CD4-positive, alpha-beta T cell treated with Interleukin-6 at 100 ng/mL for 8 hours (primary cell): ENCODE measurements at regions not wholly inside any gene's neighbourhood (a gene's known extent, or its start where the extent isn't known, plus 50 kb on each side); places are given as distances from the start of the nearest gene placed in this dataset.
"Not testable (repeated sequence)": the region's sequence is repeated elsewhere in the genome, so short reads cannot be mapped to it uniquely, and the experiment has no call there.

Experiments used
- DNase-seq: peaks from one replicate; pipeline ENCODE4 v3.0.0-alpha.2; 2020; ENCODE audit warnings: mixed read lengths, low spot score

DNA sequence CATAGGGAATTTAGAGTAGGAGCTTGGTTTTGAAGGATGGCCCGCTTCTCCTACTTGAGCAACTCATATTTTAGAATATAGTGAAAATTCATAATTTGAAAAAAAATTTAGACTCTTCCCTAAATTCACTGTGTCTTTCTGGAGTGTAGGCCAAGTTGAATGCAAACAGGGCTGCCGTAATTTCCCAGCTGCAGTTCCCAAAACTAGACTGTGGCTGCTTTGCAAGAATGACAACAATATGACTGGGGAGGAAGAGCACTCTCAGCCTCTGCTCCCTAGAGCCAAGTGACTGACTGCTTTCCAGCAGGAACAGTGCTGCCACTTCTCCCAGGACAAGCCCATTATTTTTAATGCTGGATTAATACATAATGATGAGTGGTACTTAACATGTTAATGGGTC is 209.0 kb downstream of the RHOU start:
- no peak for DNase-seq

DNA sequence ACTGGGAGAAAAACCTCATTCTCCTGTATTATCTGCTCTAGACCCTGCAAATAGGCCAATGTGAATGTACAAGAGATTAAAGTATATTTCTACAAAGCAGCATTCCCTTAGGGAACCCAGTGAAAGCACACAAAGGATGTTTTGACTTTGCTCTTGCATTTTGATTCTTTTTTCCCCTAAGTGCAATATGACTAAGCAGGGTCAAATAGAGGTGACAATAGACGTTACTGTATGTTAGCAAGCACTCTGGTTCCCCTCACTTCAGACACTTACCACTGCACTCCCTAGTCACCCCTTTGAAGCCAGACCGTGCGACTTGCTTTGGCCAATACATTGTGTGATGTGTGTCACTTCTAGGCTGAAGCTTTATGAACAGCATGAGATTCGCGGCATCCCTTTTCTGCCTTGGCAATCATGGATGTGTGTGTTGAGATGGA is 209.7 kb downstream of the RHOU start:
- no peak for DNase-seq

DNA sequence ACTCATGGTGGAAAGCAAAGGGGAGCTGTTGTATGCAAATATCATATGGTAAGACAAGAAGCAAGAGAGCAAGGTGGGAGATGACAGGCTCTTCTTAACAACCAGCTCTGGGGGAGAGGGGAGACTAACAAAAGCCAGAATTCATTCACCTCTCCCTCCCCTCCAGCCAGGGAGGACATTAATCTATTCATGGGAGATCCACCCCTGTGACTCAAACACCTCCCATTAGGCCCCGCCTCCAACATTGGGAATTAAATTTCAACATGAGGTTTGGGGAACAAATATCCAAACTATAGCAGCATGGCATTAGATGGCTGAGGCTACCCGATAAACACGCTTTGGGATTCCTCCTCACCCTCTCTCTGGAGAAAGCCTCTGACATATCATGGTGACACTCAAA is 210.6 kb downstream of the RHOU start:
- DNase-seq: no peak

DNA sequence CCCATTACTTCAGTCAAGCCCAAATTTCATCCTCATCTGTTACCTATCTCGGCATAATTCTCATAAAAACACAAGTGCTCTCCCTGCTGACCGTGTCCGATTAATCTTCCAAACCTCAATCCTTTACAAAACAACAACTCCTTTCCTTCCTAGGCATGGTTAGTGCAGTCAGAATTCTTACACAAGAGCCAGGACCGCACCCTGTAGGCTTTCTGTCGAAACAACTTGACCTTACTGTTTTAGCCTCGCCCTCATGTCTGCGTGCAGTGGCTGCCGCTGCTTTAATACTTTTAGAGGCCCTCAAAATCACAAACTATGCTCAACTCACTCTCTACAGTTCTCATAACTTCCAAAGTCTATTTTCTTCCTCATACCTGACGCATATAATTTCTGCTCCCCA is 214.3 kb downstream of the RHOU start:
- DNase-seq: not testable (repeated sequence)

DNA sequence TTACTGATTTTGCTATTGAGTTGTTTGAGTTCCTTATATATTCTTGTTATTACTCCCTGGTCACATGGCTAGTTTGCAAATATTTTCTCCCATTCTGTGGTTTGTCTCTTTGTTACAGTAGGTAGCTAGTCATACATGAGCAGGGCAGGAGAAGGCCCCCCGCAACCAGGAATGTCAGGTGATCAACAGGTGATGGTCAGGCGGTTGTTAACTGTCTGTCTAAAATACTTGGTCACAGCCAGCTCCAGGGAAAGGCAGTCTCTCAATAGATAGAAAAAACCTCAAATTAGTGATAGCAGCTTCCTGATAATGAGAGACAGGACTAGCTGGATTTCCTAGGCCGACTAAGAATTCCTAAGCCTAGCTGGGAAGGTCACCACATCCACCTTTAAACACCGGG is 217.9 kb downstream of the RHOU start:
- DNase-seq: no peak

DNA sequence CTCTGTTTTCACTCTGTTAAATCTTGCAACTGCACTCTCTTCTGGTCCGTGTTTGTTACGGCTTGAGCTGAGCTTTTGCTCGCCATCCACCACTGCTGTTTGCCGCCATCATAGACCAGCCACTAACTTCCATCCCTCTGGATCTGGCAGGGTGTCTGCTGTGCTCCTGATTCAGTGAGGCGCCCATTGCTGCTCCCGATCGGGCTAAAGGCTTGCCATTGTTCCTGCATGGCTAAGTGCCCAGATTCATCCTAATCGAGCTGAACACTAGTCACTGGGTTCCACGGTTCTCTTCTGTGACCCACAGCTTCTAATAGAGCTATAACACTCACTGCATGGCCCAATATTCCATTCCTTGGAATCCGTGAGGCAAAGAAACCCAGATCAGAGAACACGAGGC is 218.5 kb downstream of the RHOU start:
- DNase-seq: not testable (repeated sequence)

DNA sequence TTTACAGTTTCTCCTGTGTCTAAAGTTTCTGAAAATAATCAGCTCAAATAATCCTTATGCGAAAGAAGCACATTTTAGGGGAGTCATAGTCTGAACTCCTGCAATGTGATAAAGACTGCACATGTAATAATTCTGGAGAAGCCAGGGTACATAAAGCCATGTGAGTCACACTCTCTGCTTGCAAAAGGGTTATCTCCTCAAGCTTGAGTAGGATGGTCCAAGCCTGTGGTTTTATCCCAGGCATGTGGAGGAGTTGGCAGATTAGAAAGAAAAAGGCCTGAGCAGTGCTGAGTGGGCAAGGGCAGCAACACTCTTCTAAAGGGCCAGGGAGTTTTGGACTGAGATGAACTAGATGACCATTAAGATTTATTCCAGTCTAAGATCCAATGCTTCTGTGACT is 220.4 kb downstream of the RHOU start:
- DNase-seq: no peak

DNA sequence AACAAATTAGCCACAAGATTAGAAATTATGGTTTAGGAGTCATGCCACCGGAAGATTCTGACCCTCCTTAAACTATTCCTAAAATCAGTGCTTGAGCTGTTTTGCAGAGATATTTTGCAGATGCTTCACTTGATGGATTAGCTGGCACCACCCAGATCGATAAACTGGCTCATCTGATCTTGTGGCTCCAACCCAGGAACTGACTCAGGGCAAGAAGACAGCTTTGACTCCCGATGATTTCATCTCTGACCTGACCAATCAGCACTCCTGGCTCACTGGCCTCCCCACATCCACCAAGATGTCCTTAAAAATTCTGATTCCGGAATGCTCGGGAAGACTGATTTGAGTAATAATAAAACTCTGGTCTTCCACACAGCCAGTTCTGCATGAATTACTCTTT is 221.6 kb downstream of the RHOU start:
- DNase-seq: no peak

DNA sequence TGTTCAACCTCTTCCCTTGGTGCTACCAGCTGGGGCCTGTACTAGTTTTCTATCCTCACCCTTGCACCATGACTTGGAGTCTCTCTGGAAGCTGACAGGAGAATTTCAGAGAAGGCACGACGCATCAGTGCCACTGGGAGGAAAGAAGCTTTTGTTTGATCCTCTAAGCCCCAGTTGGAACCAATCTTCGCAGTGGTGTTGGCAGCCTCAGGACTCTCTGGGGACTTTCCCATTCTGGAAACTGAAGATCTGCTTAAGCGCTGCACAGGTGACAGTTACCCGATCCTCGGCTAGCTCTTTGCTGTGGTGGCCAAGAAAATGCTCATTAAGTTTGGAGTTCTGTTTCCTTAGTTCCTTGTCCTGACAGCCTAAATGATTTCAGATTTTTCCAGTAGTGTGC is 222.3 kb downstream of the RHOU start:
- DNase-seq: no peak

DNA sequence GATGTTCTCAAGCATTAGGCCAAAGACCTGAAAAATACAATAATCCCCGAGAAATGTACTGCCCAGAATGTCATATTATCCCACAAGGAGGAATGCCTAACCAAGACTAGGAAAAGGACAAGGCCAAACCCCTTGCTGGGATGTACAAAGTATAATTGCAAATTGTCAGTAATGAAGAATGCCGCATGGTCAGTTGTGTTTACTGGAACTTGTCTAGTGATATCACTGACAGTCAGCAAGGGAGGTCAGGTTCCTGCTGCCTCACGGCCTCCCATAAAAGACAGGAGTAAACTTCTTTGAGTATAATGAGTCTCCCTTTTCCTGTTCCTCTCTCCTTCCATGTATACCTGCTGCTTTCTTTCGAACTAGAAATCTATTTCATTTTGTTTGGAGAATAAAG is 222.8 kb downstream of the RHOU start:
- DNase-seq: no peak

DNA sequence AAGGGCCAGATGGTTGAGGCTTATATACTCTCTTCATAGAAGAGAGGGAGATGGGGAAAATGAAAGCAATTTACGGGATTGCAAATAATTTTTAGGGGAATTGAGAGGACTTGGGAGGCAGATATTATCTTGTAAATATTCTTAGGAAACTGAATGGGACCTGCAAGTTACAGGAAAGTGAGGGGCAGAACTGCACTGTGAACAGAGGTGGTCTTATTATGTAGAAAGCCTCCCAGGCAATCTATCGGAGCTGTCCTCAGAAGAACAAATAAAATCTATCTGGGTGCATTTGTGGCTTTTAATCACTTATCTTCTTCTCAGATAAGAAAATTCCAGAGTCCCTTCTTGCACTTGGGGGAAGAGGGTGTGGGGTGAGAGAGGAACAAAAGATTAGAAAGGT is 223.5 kb downstream of the RHOU start:
- no peak for DNase-seq

DNA sequence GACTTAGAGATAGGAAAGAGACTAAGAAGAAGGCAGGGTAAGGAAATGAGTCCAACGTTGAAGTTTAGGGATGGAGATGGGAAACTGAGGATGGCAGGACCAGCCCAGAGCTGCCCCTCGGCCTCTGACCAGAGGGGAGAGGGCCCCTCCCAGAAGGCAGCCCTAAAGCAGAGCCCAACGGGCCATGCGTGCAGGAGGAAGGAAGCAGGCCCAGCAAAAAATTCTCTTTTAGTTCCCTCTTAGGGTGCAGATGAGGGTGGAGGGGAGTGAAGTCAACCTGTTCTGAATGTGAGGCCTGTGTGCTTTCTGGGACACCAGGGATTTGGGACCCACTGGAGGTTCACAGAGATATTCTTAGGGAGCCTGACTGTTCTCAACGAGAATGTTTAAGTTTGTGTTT is 225.4 kb downstream of the RHOU start:
- DNase-seq: no peak

DNA sequence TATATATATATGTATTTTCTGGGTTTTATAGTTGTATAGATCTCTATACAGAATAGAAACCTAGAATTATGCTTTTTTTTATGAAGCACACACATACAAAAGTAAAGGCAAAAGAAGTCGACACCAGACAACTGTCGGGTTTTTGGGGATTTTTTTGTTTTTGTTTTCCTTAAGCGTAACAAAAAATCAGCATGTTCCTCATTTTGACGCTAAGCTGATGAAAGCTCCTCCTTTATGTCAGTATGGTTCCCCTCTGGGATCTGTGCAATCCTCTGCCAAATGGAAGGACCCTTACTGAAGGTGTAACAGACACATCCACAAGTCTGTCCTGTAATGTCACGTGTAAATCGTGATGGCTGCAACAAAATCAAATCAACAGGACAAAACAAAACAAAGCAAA is 226.2 kb downstream of the RHOU start:
- DNase-seq: no peak

DNA sequence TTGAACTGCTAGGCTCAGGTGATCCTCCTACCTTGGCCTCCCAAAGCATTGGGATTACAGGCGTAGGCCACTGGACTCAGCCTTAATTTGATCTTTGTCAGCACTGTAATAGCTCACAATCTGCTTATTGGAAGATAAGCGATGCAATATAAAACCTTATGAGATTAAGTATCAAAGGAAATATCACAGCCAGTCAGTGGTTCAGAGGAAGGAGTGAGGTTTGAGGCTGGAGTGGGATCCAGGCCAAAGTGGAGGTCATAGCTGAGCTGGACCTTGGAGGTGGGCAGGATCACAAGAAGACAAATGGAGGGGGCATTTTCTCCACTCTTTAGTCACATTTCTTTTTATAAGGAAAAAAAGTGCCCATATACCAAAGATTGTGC is 228.5 kb downstream of the RHOU start:
- no peak for DNase-seq

DNA sequence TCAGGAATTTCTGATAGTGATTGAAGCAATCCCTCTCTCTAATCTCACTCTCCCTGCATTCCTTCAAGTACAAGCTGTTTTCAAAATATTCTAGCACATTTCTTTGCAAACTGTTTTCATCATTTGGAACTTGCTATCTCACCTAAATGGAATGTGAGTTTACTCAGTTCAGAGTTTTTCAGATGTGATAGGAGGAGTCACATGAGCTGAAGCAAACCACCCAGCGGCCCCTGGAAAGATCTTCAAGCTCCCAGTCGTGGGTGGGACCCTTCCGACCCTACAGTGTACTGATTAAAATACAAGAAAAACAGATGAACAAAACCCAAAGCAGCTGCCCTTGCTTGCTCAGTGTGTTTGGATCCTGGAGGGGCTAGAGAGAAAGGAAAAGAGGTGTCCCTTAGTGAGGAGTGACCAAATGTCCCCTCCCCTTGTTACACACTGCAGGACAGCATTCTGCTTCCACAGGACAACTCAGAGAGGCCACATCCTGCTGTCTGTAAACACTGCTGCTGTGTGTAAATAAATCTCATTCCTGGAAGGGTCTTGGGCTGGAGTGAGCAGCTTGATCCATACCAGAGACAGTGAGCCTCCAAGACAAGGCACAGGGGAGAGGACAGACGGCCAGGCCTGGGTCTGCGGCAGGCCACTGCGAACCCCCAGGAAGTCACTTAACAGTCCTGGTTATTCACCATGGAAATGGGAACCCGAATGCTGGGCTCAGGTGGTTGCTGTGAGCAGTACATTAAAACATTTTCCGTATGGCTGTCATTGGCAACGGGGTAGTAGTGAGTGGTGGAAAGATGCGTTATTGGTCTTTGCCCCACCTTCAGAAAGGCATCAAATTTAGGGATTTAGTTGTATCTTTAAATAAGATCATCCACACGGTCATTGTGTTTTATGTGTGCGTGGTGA is 229.2 kb downstream of the RHOU start:
- DNase-seq: no peak

DNA sequence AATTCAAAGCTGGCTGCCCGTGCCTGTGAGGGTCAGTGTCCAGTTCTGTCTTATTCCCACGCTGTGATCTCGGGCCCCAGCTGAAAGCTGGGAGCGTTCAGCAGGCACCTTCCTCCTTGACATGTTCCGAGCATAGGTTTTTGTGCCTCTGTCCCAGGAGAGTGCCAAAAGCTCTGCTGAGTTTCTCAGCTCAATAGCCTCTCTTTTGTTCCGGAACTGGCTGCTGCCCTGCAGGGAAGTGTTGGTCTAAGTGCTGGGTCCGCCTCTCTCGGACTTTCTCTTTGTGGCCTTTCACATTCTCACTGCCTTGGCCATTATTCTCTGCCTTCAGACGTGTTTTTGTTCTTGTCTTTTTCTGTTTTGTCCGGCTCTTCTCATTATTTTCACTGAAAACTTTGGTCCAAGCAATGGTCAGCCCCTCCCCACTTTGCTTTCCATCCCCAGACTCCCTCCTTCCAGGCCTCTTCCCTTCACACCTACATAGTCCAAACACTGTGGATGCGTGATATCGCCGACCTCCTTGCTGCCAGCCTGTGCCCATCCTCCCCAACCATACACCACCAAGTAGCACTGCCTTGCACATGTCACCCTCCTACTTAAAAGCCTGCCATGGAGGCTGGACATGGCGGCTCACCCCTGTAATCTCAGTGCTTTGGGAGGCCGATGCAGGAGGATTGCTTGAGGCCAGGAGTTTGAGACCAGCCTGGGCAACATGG is 233.8 kb downstream of the RHOU start:
- no peak for DNase-seq

DNA sequence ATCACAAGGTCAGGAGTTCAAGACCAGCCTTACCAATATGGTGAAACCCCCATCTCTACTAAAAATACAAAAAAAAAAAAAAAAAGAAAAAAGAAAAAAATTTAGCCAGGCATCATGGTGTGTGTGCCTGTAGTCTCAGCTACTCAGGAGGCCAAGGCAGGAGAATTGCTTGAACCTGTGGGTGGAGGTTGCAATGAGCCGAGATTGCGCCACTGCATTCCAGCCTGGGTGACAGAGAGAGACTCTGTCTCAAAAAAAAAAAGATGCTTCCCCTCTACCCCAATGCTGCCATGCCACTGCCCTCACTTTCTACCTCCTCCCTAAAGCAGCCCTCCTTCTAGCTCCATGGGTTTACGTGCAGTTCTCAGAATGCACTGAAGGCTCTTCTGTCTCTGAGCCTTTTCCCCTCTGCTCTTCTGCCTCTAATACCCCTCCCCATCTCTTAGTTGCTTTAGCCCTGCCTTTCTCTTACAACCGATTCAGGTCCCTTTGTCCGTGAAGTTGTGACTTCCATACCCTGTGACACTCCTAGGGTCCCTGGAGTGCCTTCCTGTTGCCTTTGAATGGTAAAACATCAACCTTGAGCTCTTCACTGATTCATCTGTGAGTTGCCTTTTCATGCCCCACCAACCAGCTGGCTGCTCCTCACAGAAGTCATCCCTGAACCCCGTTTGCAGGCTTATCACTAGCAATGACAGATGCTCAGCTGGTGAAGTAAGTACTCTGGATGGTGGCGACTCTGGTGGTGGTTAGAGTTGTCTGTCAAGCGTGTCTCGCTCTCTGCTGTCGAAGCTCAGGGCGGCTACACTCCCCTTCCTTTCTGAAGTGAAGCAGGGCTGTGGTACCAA is 234.9 kb downstream of the RHOU start:
- no peak for DNase-seq

DNA sequence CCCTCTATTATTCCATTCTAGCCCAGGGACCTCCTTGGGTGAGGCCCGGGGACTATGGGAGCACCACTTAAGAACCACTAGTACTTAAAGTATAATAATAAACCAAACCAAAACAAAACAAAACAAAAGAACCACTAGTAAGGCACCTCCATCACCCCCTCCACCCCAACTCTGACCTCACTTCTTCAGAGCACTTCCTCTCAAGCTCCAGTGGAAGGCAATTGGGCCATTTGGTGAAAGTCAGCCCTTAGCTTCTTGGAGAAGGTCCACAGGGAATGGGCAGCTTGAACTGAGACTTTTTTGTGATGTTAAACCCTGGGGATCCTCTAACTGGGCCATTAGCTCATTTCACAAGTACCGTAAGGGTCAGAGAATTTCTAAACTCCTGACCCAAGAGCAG is 237.3 kb downstream of the RHOU start:
- DNase-seq: no peak

DNA sequence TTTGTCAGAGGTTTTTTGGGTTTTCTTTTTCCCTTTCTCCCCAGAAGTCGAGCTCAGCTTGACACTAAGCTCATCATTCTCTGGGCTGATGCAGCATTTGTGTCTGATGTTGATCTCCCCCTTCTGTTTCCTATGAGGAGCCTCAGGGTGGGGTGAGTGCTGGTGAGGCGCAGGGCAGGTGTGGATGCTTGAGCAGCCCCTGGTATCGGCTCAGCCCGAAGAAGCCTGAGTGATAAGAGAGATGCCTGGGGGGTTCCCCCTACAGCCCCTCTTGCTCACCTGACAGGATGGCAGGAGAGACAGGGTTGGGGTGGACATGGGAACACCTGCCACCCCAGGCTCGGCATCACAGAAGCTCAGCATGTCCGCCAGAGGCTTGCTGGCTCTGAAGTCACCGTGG is 239.0 kb downstream of the RHOU start:
- no peak for DNase-seq

DNA sequence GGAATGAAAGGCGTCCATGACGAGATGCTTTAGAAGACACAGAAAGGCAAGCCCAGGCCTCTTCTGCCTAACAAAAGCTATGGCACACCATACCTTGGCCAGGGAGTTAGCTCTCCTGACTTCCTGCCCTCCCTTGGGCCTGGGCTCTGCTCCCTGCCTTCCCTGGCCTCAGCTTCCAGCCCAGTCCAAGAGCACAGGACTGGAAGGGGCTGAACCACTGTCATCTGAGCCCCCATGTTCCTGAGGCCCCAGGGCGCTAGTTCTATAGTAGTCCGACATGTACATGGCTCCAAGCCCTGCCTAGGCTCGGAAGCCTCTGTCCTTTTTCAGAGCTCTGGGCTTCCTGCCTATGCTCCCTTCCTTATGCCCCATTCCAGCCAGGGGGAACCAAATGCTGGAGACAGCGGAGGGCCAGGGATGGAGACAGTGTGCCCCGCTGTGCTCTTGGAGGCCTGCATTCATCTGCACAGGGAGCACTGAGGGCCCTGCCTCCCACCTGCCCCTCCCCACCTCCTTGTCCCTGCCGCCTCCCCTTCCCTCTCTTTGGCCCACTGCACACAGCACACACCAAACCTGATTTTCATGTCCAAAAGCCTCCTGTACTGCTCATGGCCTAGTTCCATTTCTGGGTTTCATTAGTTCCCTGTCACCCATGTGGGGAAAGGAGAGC is 240.1 kb downstream of the RHOU start:
- DNase-seq: no peak

DNA sequence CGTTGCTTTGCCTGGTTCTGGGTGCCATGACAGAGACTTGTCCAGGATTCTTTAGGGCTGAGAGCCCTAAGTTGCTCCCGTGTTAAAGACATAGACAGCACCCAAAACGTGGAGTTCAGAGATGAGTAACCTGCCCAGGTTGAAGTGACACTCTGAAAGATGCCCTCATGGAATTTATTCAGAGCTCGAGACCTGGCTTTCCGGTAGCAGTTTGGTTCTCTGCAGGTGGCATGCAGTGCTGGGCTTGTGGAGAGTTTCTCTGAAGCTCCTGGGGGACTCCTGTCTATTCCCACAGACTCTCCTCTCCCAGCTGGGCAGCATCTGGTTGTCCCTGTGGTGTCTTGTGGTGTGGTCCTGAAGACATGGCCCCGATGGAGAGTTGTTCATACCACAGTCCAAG is 241.0 kb downstream of the RHOU start:
- no peak for DNase-seq

DNA sequence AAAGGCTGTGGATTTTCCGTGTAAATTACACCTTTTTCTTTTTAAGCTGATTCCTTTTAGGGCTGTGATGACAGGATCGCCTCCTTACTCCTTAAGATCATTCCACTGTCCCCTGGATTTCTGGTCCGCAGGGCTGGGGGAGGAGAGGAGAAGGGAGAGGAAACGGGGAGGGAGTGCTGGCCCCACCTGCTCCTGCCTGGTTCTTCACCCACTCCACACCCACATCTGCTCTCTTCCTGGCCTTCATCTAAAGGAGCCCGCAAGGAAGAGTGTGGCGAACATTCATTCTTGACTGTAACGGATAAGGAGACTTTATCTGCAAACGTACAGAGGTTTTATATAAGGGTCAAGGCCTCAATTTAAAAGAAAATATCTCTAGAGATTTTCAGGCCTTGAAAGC is 242.0 kb downstream of the RHOU start:
- DNase-seq: no peak
